Esophagus squamous epithelium (tissue), 4 donors: ENCODE measurements at regions not wholly inside any gene's neighbourhood (a gene's known extent, or its start where the extent isn't known, plus 50 kb on each side); places are given as distances from the start of the nearest gene placed in this dataset.

Source experiments
- POLR2A ChIP-seq, 4 donors: fragments of 450-650 bp; IDR thresholded peaks; one replicate each; pipeline ENCODE4 v1.6.1; 2017; ENCODE audit warnings: antibody characterized with exemption in 4 of 4, mild to moderate bottlenecking in 4 of 4, moderate library complexity in 3 of 4
- TF ChIP-seq, protein P1 (sequence below), 6 experiments: fragments of 450-650 bp in 4 of 6; fragments of 200-600 bp in 2 of 6; sonication (generic) in 2 of 6; IDR thresholded peaks; one replicate each; pipeline ENCODE4 v1.5.1; 2016 to 2019; ENCODE audit warnings: antibody characterized with exemption in 6 of 6, mild to moderate bottlenecking in 4 of 6, moderate library complexity in 4 of 6

DNA sequence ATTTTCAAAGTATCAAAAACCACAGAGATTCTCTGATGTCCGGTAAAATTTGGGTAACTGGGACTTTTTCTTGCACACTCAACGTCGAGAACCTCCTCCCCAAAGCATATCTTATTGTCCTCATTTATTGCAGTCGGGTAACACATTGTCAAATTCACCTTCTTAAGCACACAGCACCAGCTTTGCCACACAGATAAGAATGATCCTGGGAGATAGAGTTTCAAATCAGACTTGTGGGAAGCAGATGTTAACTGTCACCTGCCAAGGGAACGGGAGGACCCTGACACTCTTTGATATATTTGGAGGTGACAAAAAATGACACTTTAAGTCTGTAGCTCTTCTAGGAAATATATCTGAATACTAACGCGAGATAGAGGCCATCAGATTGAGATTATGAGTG, 282.1 kb upstream of the BMP2 start:
- TF ChIP-seq, protein P1, sequence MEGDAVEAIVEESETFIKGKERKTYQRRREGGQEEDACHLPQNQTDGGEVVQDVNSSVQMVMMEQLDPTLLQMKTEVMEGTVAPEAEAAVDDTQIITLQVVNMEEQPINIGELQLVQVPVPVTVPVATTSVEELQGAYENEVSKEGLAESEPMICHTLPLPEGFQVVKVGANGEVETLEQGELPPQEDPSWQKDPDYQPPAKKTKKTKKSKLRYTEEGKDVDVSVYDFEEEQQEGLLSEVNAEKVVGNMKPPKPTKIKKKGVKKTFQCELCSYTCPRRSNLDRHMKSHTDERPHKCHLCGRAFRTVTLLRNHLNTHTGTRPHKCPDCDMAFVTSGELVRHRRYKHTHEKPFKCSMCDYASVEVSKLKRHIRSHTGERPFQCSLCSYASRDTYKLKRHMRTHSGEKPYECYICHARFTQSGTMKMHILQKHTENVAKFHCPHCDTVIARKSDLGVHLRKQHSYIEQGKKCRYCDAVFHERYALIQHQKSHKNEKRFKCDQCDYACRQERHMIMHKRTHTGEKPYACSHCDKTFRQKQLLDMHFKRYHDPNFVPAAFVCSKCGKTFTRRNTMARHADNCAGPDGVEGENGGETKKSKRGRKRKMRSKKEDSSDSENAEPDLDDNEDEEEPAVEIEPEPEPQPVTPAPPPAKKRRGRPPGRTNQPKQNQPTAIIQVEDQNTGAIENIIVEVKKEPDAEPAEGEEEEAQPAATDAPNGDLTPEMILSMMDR (IDR thresholded peaks at IDR 0.05) = no peak
- no peak for TF ChIP-seq POLR2A (IDR thresholded peaks at IDR 0.05)
